HG02970 (cell line): ENCODE measurements at regions not wholly inside any gene's neighbourhood (a gene's known extent, or its start where the extent isn't known, plus 50 kb on each side); places are given as distances from the start of the nearest gene placed in this dataset.

Source experiments
- ATAC-seq: cut with Tn5 transposase; IDR thresholded peaks from one replicate; pipeline ENCODE4 v1.9.1; 2021; ENCODE audit warnings: mild to moderate bottlenecking, moderate library complexity, moderate number of reproducible peaks; ENCODE audit not compliant: unreplicated experiment, low FRiP score

DNA sequence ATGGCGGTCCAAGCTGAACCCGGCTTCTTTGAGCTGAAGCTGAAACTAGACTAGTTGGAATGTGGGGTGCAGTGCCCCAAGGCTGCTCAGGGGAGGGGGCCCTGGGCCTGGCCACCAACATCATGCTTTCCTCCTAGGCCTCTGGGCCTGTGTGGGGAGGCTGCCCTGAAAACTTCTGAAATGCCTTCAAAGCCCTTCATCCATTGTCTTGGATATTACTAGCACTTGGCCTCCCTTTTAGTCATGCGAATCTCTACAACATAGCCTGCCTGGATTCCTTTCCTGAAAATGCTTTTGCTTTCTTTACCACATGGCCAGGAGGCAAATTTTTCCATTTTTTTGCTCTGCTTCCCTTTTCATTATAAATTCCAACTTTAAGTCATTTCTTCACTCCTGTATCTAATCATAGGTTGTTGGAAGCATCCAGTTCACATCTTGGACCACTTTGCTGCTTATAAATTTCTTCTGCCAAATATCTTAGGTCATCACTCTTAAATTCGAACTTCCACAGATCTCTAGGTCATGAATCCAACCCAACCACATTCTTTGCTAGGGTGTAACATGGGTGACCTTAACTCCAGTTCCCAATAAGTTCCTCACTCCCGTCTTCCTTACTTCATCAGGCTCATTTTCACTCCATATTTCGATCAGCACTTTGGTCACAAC lies 103.4 kb downstream of the DDIT4L start:
- no peak for ATAC-seq

- no peak for ATAC-seq
These were observed 105.4 kb downstream of the DDIT4L start for GRCh38 chr4:100084892-100085291.

DNA sequence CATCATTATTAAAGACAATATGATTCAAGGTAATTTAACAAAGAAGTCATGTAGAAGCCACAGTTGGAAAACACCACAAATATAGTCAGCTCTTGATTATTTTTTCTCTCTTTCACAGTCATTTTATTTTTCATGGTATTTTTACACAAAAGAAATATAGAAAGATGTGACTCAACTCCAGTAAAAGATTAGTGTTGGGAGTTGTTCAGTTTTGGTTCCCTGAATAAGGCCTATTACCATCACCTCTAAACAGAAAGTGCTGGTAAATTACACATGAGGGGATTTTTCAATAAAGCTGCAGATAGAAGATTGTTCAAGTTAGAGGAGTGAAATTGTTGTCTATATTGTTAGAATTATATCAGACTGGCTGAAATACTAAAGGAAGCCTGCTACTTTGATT lies 107.0 kb downstream of the DDIT4L start:
- no peak for ATAC-seq

- ATAC-seq = no peak
These were observed 107.4 kb downstream of the DDIT4L start for GRCh38 chr4:100082852-100083251.

- no peak for ATAC-seq
These were observed 108.8 kb downstream of the DDIT4L start for GRCh38 chr4:100081491-100081890.

- ATAC-seq = no peak
These were observed 111.0 kb downstream of the DDIT4L start for GRCh38 chr4:100079264-100079663.

GRCh38 chr4:100076753-100077152 lies 113.5 kb downstream of the DDIT4L start:
- ATAC-seq = no peak

DNA sequence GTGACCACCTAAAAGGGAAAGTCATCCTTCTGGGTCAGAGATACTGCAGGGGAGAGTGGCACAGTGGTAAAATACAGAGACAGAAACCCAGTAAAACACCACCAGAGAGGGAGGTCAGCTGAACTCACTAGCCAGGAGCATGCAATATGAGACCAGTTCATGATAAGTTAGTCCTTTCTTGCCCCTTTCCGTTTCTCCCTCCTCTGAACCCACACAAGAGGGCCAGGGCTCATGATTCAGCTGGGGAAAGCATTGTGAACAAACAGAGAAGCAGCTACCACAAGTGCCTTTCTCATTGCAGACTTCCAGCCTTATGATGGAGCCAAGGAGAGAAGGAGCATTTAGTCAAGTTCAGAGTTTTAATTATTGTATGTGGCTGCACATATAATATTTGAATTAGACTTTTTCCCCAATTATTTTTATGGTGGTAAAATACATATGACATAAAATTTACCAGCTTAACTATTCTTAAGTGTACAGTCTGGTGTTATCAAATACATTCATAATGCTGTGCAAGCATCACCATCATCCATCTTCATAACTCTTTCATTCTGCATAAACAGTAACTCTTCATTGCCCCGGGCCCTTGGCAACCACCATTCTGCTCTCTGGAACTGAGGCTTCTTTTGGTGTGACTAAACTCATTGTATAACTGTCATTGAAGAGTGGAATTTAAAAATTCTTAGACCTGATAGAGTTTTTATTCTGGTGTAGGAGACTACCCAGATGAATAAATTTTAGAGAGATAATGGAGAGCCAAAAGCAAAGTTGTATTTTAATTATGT lies 114.6 kb downstream of the DDIT4L start:
- ATAC-seq = no peak

GRCh38 chr4:100075056-100075455 lies 115.2 kb downstream of the DDIT4L start:
- ATAC-seq = no peak

DNA sequence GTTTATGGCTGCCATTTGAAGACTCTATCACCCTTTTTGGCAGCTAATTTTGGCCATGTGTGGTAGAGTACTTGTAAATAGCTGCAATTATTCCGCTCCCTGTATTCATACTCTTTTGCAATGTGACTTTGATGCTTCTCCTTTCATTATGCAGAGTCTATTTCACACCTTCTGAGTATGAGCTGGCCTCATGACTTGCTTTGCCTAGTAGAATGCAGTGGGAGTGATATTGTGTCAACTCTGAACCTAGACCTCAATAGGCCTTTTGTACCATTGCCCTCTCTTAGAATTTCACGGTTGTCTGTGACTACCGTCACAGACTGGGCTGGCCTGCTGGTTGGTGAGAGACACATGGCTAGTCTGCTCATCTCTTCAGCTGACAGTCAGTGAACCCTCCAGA lies 118.8 kb downstream of the DDIT4L start:
- no peak for ATAC-seq

- ATAC-seq = no peak
These were observed 119.4 kb downstream of the DDIT4L start for GRCh38 chr4:100070868-100071267.

- no peak for ATAC-seq
These were observed 119.1 kb upstream of the H2AZ1 start for GRCh38 chr4:100069207-100069606.

GRCh38 chr4:100067255-100067654 lies 117.2 kb upstream of the H2AZ1 start:
- ATAC-seq = no peak

GRCh38 chr4:100063355-100063754 lies 113.3 kb upstream of the H2AZ1 start:
- no peak for ATAC-seq

DNA sequence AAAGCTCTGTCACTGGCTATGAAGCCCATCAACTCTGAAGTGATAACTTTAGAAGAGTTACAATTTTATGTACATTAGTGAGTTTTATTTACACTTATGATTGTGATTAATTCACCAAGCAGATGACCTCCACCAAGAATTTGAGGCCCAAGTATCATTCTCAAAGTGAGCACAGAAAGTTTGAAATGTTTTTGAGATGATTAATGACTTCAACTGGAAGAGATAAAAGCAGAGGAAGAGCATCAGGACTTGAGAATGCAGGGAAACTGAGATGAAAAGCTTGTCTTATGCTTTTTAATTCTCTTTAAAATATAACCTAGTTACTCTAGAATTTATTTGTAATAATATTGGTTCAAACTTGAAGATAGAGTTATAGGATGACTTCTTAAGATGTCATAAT lies 112.8 kb upstream of the H2AZ1 start:
- ATAC-seq = no peak

GRCh38 chr4:100061835-100062234 lies 111.8 kb upstream of the H2AZ1 start:
- no peak for ATAC-seq

- ATAC-seq = no peak
These were observed 110.8 kb upstream of the H2AZ1 start for GRCh38 chr4:100060765-100061416.

DNA sequence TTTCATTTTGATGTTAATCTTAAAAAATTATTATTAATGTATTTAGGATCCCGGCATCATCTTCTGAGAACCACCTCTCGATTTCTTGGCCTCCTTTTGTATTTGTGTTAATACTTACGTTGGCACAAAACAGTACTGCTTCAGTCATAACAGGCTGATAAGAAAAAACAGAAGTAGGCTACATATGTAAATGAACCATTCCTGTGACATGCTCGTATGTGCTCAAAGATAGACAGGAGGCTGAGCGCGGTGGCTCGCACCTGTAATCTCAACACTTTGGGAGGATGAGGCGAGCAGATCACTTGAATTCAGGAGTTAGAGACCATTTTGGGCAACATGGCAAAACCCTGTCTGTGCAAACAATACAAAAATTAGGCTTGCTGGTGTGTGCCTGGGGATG lies 109.4 kb upstream of the H2AZ1 start:
- ATAC-seq = no peak

GRCh38 chr4:100056701-100057100 lies 106.6 kb upstream of the H2AZ1 start:
- ATAC-seq = no peak

- no peak for ATAC-seq
These were observed 104.0 kb upstream of the H2AZ1 start for GRCh38 chr4:100054071-100054470.

- no peak for ATAC-seq
These were observed 99.8 kb upstream of the H2AZ1 start for GRCh38 chr4:100049872-100050271.

- ATAC-seq = no peak
These were observed 92.6 kb upstream of the H2AZ1 start for GRCh38 chr4:100042711-100043110.
